SW 1271 (cell line): ENCODE measurements at regions not wholly inside any gene's neighbourhood (a gene's known extent, or its start where the extent isn't known, plus 50 kb on each side); places are given as distances from the start of the nearest gene placed in this dataset.
"Not testable (repeated sequence)": the region's sequence is repeated elsewhere in the genome, so short reads cannot be mapped to it uniquely, and the experiment has no call there.

ENCODE experiments used
- DNase-seq, 2 experiments: peaks; one replicate each; lab custom pipeline; 2025; lab: John Stamatoyannopoulos, UW

GRCh38 chr5:145463634-145464033 lies 371.5 kb downstream of the PRELID2 start:
- no peak for DNase-seq

GRCh38 chr5:145462525-145462924 lies 372.6 kb downstream of the PRELID2 start:
- DNase-seq: no peak

DNA sequence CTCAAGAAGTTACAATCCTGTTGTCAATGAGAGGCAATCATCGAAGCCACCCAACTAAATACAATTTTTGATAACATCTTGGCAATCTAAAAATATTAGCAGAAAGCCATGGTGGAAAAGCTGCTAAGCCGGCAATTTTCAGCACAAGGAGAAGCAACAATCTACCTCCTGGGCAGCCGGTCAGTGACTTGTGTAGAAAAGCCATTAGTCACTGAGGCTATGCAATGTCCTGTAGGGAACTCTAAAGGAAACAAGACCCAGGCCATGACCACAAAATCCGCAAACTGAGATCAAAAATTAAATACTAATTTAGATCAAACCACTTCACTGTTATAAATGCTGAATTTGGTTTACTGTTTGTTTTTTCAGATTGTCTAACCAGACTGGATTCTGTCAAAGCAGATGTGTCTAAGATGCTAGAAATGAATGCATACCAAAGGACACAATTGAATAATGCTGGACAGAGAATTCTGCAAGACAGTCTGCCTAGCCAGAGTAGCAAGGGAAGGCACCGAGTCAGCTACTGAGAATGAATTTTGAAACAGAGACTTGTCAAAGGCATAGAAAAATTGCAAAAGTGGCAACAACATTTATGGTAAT lies 384.8 kb downstream of the PRELID2 start:
- no peak for DNase-seq

DNA sequence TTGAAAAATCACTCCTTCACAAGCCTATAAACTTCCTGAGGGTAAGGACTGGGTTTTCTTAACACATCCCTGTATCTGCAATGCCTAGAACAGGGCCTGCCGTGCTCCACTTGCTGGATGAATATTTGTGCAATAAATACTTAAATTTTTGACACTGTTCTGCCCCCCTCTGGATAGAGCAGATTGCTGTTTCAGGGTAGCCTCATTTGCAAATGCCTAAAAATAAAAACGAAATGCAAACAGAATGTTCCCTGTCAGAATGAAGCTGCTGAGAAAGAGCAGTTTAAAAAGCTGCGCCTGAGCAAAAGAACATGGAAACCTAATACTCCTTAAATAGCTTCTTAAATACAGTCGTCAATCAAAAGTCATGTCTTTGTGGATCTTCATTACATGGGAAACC lies 385.3 kb downstream of the PRELID2 start:
- no peak for DNase-seq

DNA sequence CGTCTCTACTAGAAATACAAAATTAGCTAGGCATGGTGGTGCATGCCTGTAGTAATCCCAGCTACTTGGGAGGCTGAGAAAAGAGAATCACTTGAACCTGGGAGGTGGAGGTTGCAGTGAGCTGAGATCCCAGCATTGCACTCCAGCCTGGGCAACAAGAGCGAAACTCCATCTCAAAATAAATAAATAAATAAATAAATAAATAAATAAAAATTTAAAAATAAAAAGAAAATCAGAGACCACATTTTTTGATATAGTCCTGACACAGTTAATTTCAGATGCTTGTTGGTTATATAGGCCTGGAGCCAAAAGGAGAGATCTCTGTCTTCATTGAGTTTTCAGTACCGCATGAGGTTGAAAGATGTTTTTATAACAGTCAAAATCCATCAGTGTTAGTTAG lies 388.3 kb downstream of the PRELID2 start:
- DNase-seq: not testable (repeated sequence)

DNA sequence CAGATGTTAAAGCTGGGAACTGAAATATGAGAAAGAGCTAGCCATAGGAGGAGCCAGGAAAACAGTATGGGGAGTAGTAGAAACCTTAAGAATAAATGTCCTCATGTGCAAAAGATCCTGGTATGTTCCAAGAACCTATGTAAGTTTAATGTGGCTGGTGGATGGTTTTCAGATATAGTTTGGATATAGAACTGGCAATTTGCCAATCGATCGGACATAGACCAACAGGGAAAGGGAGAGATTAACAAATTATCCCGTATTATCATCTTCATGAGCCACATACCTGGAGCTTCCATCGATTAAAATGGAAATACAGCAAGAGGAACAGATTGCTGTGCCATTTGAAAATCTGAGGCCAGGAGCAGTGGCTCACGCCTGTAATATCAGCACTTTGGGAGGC lies 388.7 kb downstream of the PRELID2 start:
- no peak for DNase-seq

DNA sequence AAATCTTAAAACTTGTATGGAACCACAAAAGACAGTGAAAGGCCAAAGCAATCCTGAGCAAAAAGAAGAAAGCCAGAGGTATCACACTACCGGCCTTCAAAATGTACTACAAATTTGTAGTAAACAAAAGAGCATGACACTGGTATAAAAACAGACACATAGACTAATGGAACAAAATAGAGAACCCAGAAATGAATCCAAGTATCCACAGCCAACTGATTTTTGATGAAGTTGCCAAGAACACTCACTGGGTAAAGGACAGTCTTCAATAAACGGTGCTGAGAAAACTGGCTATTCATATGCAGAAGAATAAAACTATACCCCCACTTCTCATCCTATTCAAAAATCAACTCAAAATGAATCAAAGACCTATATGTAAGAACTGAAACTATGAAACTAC lies 390.1 kb downstream of the PRELID2 start:
- DNase-seq: no peak

- no peak for DNase-seq
Measured at GRCh38 chr5:145443964-145444363, 391.2 kb downstream of the PRELID2 start.

- DNase-seq: no peak
Measured at GRCh38 chr5:145443366-145443765, 391.8 kb downstream of the PRELID2 start.

DNA sequence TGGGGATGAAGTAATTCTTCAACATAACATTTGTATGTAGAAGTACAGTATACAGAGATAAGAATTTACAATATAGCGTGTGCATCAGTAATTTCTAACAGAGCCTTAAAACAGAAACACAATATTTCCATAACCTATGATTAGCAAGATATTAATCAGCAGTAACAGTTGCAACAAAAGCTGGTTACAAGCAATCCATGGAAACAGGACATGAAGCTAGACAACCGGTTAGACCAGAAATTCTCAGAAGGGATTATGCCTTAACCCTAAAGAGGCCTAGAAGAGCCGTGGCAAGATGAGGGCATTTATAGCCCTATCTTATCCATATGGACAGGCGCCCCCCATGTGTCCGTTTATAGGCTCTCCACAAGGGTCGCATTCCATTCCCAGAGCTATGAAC lies 392.5 kb downstream of the PRELID2 start:
- not testable (repeated sequence) for DNase-seq

GRCh38 chr5:145441228-145441627 lies 393.9 kb downstream of the PRELID2 start:
- DNase-seq: no peak

- DNase-seq: no peak
Measured at GRCh38 chr5:145437627-145438026, 397.5 kb downstream of the PRELID2 start.

GRCh38 chr5:145433077-145433476 lies 402.1 kb downstream of the PRELID2 start:
- DNase-seq: no peak

DNA sequence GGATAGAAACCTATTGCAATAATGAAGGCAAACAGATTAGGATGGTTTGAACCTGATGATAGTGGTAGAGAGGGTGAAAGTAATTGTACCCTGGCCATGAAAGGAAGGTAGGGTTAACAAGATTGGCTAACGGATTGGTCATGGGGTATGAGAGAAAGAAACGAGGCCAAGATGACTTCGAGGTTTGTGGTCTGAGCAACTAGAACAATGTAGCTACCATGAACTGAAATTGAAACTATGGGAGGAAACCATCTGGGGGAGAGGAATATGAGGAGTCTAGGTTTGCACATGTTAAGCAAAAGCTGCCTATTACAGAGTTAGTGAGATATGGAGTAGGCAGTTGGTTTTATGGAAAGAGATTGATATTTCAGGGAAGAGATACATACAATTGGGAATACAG lies 406.0 kb downstream of the PRELID2 start:
- DNase-seq: no peak

DNA sequence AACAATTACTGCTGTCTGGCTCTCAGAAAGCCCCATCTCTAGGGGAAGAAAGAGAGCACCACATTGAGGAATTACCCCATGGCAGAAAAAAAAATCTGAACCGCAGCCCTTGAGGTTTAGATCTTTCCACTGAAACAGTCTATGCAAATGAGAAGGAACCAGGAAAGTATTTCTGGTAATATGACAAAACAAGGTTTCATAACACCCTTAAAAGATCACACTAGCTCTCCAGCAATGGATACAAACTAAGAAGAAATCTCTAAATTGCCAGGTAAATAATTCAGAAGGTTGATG lies 427.1 kb downstream of the PRELID2 start:
- no peak for DNase-seq

DNA sequence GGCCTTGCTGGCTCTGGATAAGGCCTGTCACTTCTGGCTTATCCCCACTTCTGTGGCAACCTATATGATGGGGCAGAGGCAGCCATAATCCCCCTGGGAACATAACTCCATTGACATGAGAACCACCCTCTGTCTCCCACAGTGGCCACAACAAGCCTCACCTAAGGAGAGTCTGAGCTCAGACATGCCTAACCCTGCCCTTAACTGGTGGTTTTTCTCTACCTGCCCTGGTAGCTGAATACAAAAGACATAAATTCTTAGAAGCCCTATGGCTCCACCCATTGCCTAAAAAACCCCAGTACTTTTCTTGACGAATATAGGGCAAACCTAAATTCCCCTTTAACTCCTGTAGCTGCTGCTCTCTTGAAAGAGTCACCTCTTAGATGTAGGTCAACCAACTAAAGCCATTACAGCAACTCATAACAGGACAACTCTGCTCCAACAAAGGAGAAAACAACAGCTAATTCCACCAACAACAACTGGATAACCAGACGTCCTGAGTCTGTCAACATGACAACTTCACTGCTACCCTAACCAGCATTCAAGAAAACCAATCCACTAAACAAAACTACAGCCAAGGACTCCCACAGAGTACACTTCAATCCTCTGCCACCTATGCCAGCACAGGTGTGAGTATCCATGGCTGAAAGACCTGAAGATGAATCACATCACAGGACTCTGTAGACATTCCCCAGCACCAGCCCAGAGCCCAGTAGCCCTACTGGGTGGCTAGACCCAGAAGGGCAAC lies 427.7 kb downstream of the PRELID2 start:
- DNase-seq: no peak

DNA sequence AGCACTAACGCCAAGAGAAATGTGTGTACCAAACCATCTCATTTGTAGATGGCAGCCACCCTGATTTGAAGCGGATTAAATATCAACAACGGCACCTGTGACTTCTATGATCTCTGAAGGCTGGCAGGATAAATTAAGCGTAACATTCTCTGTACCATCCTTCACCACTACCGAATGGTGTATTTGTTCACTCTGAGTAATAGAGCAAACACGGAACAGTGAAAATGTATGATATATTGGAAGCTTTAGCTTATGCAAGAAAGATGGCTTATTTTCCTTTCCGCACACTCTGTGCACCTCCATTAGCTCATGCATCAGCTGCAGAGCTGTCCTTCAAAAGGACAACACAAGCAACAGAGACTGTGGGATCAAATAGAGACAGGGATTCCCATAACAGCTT lies 431.1 kb downstream of the PRELID2 start:
- DNase-seq: no peak

GRCh38 chr5:145396888-145397287 lies 438.3 kb downstream of the PRELID2 start:
- DNase-seq: no peak

DNA sequence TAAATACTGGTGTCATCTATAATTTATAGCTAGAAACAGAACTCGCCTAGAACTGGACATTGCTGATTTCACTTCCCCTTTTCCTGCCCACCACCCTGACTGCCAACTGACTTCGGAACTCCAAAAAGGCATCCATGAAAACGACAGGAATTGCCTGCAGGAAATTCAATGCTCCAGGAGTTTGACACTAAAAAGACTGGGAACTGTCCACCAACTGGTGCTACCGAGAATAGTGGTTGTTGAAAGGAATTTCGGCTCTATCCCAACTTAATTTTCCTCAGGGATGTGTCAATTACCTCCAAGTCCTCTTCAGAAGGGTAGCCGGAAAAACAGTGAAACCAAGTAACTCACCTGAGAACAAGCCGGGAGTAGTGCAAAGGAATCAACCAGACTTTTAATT lies 440.0 kb downstream of the PRELID2 start:
- DNase-seq: not testable (repeated sequence)

- DNase-seq: no peak
Measured at GRCh38 chr5:145393426-145393825, 441.7 kb downstream of the PRELID2 start.

GRCh38 chr5:145389047-145389446 lies 446.1 kb downstream of the PRELID2 start:
- no peak for DNase-seq

DNA sequence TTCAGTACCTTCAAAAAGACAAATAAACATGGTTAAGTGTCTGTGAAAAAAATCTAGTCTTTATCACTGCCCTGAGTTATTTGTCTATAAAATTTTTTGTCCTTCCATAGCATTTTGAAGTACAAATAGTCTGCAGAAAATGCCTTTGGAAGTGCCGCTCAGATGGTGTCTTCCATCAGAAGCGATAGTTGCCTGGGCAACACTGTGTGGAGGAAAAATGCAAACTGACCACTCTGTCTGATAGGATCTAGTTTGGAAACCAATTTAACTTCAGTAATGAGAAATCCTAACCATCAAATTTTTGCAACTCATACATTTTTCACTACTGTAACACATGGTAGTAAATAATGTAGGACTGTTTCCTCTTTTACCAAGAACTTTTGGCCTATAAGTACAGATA lies 449.9 kb downstream of the PRELID2 start:
- no peak for DNase-seq

GRCh38 chr5:145378226-145378625 lies 456.9 kb downstream of the PRELID2 start:
- no peak for DNase-seq

GRCh38 chr5:145375521-145375920 lies 459.6 kb downstream of the PRELID2 start:
- no peak for DNase-seq
